ENCODE measurements at regions not wholly inside any gene's neighbourhood (a gene's known extent, or its start where the extent isn't known, plus 50 kb on each side); places are given as distances from the start of the nearest gene placed in this dataset.
"Not testable (repeated sequence)": the region's sequence is repeated elsewhere in the genome, so short reads cannot be mapped to it uniquely, and the experiment has no call there.

DNA sequence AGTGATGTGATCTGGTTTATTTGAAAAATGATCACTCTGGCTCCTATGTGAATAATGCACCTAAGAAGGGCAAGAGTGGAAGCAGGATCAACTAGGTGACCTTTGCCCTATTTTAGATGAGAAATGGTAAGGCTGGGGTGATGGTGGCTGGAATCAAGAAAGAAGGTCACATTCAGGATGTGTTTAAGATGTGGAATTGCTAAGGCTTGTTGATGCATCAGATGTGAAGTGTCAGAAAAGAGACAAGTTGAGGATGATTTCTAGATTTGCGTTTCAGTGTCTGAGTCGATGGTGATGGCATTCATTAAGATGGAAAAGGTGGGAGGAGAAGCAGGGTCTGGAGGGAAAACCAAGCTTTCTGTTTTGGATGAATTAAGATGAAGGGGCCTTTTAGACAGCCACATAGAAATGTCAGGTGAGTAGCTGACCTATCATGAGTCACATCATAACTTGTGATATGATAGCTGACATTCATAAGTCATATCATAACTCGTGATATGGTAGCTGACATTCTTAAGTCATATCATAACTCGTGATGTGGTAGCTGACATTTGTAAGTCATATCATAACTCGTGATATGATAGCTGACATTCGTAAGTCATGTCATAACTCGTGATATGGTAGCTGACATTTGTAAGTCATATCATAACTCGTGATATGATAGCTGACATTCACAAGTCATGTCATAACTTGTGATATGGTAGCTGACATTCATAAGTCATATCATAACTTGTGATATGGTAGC lies 101.2 kb upstream of the SEC11C start:
- in situ Hi-C loops (cut with MboI; ENCODE audit: low sequenced_read_pairs): no loop called here

DNA sequence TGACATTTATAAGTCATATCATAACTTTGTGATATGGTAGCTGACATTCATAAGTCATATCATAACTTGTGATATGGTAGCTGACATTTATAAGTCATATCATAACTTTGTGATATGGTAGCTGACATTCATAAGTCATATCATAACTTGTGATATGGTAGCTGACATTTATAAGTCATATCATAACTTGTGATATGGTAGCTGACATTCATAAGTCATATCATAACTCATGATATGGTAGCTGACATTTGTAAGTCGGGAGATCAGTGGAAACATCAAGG lies 100.7 kb upstream of the SEC11C start:
- in situ Hi-C loops (cut with MboI; ENCODE audit: low sequenced_read_pairs): not testable (repeated sequence)

DNA sequence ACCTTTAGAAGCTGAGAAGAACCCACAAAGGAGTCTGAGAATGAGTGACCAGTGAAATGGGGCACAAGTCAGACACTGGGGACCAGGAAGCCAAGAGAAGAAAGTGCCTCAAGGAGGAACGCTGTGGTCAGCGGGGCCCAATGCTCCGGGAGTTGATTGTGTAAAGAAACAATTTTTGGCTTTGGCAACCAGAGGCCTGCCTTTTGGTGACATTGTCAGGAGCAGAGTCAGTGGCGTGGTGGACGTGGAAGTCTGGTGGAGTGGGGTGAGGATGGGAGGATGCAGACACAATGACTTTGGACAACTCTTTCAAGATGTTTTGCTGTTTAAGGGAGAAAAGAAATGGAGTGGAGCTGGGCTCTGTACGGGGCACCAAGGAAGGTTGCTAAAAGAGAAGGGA lies 100.2 kb upstream of the SEC11C start:
- in situ Hi-C loops (cut with MboI; ENCODE audit: low sequenced_read_pairs): no loop called here

DNA sequence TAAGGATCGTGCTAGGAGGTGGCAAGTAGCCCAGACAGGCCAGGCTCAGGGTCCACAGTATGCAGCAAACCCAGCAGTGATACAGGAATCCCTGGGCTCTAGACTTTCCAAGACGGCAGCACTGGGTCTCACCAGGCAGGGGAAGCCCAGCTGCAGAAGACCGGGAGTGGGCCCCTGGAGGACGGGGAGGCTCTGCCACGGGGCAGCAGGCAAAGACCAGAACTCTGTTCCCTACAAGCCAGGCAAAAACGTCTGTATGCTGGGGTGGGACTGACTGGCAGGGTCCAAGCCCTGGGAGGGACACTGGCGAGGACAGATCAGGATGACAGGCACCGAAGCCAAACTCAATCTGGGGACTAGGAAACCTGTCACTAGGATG lies 98.9 kb upstream of the SEC11C start:
- in situ Hi-C loops (cut with MboI; ENCODE audit: low sequenced_read_pairs): no loop called here

DNA sequence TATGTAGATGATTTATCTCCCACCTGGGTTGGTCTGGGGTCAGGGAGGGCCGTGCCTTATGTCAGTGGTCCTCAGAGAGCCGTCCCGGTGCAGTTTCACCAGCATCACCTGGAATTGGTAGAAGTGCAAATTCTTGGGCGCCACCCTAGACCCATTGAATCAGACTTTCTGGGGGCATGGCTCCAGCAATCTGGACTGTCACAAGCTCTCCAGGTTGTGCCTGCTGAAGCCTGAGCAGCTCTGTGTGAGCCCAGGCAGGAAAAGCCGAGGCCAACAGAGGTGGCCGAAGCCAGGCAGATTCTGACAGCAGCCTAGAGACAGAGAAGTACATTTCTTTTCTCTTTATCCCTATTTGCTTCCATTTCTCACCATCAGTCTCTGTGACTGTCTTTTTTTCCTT lies 98.4 kb upstream of the SEC11C start:
- in situ Hi-C loops (cut with MboI; ENCODE audit: low sequenced_read_pairs): no loop called here

DNA sequence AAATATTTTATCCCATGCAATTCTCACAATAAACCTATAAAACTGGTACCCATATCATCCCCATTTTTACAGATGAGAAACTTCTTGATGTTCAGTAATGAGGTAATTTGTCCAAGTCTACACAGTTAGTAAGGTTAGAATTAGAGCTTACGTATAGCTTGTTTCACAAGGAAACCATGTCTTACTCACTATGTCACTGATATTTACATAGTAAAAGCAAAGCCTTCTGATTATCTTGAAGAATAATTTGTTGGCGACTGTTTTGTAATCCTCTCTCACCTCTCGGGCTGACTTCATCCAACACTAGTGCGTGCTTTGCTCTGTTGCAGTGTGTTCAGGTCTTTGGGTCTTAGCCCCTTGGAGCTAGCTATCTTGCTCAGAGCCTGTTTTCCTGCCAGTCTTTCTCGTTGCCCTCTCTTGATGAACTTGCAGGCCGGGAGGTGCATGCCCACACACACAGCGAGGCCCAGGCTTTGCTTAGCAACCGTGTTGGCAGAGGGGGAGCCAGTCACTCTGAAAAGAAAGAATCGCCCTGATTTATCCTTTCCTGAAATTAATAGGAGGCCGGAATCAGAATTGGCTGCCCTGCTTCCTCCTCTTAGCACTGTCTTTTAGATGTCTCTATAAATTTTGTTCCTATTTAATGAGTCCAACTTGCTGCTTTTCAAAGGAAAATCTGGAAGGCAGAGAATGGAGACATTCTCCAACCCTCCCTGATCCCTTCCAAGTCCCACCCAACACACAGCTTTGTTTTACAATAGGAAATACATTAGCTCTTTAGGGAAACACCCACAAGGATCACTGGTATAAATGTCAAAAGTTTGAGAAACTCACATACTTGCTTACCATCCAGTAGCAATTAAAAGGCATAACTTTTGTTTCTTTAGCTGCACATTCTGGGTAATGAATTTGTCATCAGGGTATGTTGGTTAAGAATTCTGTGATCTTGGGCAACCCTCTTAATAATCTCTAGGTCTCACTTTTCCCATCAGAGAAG lies 97.6 kb upstream of the SEC11C start:
- in situ Hi-C loops (cut with MboI; ENCODE audit: low sequenced_read_pairs): no loop called here

DNA sequence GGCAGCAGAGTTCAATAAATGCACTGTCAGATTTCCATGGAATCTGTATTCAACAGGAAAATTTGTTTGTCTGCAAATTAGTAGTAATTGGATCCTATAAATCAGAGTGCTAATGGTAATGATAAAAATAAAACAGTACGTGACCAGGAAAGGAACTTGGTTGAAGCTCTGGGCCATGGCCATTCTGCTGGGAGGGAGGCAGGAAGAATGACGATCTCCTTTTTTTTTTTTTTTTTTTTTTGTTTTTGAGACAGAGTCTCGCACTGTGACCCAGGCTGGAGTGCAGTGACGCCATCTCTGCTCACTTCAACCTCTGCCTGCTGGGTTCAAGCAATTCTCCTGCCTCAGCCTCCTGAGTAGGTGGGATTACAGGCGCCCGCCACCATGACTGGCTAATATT lies 94.8 kb upstream of the SEC11C start:
- in situ Hi-C loops (cut with MboI; ENCODE audit: low sequenced_read_pairs): no loop called here

DNA sequence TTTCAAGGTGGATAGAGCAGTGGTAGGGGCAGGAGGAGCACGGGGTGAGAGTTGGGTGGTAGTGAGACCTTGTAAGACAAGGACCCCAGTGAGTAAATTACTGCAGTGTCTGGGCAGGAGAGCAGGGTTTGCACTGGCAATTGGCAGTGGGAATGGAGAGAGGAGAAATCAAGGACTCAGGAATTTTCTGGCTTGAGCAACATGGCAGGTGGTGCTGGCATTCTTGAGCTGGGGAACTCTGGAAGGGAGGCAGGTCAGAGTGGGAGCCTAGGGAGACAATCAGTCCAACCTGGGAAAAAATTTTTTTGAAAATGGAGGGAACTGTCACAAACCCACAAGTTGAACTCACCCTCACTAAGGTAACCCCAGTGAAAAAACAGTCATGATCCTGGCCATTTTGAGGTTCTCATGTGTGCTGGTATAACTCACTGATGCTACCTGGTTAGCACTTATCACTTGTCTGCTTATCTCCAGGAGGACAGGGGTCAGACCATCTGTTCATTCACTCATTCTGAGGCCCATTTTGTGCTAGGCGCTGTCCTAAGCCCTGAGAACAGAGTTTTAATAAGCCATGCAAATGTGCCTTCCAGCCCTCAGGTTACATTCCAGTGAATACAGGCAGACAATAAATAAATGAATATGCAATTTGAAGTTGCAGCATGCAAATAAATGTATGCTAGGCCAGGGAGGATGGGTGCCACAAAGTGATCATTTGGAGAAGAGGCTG lies 92.2 kb upstream of the SEC11C start:
- in situ Hi-C loops (cut with MboI; ENCODE audit: low sequenced_read_pairs): no loop called here

DNA sequence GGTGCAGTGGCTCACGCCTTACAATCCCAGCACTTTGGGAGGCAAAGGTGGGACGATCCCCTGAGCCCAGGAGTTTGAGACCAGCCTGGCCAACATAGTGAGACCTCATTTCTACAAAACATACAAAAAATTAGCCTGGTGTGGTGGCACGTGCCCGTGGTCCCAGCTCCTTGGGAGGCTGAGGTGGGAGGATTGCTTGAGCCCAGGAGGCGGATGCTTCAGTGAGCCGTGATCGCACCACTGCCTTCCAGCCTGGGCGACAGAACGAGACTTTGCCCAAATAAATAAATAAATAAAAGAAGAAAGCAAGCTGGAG lies 91.7 kb upstream of the SEC11C start:
- in situ Hi-C loops (cut with MboI; ENCODE audit: low sequenced_read_pairs): no loop called here

DNA sequence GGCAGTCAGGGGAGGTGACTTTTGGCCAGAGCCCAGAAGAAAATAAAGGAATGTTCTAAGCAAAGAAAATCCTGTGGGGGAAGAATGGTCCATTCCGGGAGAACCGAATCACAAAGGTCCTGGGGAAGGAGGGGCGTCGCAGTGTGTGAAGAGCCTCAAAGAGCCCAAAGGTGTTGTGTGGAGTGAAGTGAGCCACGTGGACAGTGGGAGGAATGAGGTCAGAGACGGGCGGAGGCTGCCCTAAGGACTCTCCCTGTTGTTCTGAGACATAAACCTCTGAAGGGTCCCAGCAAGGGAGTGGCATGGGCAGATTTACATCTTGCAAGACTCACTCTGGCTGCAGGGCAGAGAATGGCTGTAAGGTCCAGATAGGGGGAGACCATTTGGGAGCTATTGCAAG lies 91.3 kb upstream of the SEC11C start:
- in situ Hi-C loops (cut with MboI; ENCODE audit: low sequenced_read_pairs): no loop called here

DNA sequence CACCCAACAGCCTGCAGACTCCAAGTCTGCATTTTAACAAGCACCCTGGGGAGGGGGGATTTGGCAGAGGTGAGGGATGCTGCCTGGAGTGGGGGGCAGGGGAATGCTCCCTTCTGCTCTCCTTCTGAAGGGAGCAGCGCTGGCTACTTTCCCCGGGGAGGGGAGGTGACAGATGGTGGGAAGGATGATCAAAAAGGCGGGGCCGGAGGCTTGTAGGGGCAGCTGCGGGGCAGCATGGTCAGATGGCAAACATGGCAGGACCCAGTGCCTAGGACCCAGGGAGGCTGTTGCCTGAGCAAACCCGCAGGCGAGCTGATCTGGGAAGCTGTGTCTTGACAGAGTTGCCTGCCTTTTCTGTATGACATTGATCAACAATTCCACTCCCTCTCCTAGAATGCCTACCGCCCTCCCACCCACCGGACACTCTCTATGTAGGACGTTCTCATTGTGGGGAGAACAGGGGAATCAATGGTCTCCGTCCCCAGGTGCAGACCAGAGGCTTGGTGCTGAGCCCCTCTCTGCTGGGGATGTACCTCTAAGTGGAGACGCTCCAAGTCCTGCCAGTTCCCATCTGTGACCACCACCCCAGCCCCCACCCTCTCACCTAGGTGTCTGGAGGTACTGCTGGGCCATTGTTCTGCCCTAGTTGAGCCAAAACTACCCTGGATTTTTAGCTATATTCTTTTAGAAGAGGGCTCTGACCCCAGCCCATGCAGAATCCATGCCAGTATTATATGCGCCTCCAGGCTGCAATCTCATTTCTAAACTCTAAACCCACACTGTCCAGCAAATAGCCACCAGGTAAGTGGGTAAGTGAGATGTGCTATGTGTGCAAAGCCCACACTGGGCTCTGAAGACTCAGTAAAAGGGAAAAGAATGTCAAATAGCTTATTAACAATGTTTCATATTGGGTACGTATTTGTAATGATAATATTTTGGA lies 89.7 kb upstream of the SEC11C start:
- in situ Hi-C loops (cut with MboI; ENCODE audit: low sequenced_read_pairs): loop anchor here (25.0 kb wide), 1 partner anchor 513 kb away; no protein-coding TSS in a partner anchor

DNA sequence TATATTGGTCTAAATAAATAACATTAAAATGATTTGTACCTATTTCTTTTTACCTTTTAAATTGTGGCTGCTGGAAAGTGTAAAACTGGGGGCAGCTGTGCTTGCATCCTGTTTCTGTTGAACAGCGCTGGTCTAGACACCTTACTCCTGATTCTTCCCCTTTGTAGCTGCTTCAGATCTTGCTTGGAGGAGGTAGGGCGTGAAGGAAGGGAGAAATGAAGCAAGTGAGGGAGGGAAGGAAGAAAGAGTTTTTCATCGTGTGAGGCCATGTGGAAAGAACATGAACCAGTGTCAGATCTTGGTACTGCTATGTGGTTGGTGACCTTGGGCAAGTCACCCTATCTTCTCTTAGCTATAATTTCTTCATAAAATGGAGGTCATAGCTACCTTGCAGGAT lies 89.0 kb upstream of the SEC11C start:
- in situ Hi-C loops (cut with MboI; ENCODE audit: low sequenced_read_pairs): loop anchor here (25.0 kb wide), 1 partner anchor 513 kb away; no protein-coding TSS in a partner anchor

DNA sequence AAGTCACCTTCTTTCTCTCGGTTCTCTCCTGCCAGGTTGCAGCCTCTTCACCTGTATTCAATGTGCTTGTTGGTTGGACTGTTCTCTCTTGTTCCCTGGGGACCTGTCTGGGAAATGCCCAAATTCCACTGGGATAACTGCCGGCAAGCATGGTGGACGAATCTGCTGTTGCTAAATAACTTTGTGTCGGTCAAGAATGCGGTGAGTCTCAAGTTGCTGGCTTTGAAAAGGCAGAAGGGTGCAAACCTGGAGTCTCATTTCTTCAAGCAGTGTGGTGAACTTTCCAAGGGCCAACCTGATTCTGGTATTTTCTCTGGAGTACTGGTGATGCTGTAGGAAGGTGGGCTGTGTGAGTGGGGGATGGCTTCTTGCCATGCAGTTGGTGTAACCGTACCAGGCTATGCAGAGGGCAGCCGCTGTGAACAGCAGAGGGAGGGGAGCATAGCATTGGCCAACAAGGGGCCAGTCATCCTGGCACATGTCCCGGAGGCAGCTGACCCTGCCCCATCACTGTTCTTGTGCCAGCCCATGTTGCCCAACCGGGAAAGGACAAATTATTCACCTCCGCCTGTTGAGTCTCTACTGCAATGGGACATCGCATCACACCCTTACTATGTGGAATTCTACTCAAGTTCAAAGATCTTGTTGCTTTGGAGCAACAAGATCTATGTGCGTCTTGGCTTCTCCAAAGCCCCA lies 88.1 kb upstream of the SEC11C start:
- in situ Hi-C loops (cut with MboI; ENCODE audit: low sequenced_read_pairs): loop anchor here (25.0 kb wide), 1 partner anchor 514 kb away; no protein-coding TSS in a partner anchor

DNA sequence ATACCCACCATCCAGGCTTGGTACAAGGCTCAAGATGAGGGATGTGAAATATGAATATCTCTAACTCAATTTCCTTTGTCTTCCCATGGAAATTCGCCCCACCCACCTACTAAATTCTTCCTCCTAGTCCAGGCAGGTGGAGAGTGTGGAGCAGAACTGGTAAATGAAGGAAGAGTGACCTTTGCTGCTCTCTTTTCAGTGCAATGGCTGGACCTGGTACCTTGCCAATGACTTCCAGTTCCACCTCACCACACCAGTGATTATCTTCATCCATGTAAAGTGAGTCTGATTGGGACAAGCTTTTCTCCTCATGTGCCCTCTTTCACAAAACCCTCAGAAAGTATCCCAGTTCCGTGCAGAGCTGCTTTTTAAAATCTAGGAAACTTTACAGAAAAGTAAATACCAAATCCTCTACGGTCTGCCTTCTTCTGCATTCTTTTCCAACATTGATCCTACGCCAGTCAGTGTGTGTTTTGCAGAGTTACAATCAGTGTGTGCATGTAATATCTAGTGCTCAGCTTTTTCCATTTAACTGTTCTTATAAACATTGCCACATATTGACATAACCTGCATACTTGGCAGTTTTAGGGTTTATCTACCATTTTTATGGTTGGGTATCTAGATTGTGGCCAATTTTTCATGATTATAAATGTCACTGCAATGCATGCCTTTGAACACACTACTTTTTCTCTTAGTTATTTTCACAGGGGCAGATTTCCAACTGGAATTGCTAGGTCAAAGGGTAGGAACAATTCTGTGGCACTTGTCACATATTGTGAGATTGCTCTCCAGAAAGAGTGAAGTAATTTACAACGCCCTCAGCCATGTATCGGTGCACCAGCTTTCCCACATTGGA lies 86.5 kb upstream of the SEC11C start:
- in situ Hi-C loops (cut with MboI; ENCODE audit: low sequenced_read_pairs): loop anchor here (25.0 kb wide), 1 partner anchor 516 kb away; no protein-coding TSS in a partner anchor

DNA sequence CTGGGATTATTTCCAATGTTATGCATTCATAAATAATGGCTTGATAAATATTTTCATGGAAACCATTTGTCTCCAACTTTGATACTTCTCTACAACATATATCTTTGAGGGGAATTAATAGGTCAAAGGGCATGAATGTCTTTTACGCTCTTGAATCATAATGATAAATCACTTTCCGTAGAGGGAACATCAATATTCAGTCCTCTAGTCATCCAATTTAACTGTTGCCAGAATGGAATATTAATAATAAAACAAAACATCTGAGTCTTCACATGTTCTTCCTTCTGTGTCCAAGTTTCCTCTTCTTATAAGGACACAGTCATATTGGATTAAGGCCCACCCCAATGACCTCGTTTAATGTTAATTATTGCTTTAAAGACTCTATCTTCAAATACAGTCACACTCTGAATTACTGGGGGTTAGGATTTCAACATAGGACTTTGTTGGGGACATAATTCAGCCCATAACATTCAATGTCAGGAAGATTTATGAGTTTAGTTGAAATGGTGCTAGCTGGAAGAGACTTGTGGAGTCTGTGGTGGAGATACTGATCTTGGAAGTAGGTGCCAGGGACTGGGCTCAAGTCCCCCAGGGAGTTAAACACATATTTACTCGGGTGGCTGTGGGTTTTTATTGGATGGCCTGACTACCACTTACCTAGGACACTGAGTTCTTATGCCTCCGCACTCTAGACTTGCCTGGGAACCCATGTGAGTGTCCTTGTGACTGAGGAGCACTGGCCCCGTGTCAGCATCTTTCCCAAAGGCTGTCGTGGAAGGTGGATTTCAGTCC lies 85.0 kb upstream of the SEC11C start:
- in situ Hi-C loops (cut with MboI; ENCODE audit: low sequenced_read_pairs): loop anchor here (25.0 kb wide), 1 partner anchor 517 kb away; no protein-coding TSS in a partner anchor

DNA sequence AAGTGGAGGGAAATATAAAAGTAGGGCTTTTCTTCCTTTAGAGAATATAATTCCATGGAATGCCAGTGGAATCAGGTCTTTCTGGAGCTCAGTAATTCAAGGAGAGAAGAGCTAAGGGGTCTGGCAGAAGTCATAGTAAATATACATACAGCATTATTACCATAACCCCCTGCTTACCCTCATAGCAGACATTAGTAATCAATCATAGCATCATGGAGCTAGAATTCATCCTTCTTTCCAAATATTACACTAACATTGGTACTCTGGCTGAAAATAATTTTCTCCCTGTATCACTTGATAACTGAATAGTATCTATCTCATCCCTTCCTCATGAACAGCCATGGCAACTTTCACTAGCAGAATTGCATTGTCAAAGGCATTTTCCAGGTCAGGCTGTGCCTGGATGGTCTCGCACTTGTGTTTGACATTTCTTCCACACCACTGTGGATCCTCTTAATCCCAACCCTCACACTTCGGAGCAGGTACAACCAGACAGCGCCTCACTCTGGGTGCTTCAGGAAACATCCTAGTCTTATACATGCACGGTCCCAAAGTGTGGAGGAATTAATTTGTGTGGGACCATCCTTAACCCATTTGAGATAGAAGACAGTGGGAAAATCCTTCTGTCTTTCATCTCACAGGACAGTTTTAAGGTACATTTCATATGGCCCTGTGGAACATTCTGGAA lies 84.2 kb upstream of the SEC11C start:
- in situ Hi-C loops (cut with MboI; ENCODE audit: low sequenced_read_pairs): loop anchor here (25.0 kb wide), 1 partner anchor 518 kb away; no protein-coding TSS in a partner anchor
